GM19372 (cell line): ENCODE measurements at regions not wholly inside any gene's neighbourhood (a gene's known extent, or its start where the extent isn't known, plus 50 kb on each side); places are given as distances from the start of the nearest gene placed in this dataset.

ENCODE experiments used
- ATAC-seq: cut with Tn5 transposase; IDR thresholded peaks from one replicate; pipeline ENCODE4 v1.9.1; 2021; ENCODE audit warnings: mild to moderate bottlenecking, low read depth, moderate library complexity; ENCODE audit not compliant: unreplicated experiment

- ATAC-seq, result no peak
Measured at GRCh38 chr6:168741305-168741704, 300.3 kb downstream of the SMOC2 start.

GRCh38 chr6:168739381-168739780 lies 298.4 kb downstream of the SMOC2 start:
- ATAC-seq, result no peak

DNA sequence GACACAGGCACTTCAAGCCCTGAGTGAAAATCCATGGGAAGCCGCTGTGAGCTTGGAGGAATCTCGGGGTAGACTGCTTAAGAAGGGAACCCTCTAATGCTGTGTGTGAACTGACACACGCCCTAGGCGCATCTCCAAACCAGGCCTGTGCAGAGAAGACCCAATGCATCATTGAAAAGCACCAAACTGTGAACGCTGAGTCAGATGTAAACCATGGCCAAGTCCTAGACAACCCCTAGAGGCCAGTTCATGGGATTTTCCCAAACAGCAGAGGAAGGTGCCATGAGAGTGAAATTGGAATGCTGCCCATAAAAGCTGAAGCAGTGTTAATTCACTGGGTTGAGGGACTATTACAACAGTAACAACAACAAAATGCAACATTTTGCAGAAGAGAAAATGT lies 296.5 kb downstream of the SMOC2 start:
- no peak for ATAC-seq

DNA sequence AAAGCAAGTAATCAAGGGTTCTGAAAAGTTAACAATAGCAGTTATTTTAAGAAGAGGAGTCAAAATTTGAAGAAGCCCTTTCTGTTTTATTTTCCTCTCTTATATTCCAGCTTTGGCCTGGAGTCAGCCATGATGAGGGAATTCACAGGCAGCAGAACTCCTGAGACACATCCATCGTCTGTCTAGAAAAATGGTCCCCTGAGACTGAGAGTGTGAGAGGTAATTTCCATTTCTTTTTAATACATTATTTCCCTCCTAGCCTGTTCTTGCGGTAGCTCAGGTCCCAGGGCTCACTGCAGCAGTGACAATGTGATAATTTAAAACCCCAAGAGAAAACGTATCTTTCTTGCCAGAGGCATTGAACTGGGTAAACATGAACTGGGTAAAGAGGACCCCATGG lies 296.0 kb downstream of the SMOC2 start:
- ATAC-seq, result no peak

- ATAC-seq, result no peak
Measured at GRCh38 chr6:168736039-168736438, 295.1 kb downstream of the SMOC2 start.

DNA sequence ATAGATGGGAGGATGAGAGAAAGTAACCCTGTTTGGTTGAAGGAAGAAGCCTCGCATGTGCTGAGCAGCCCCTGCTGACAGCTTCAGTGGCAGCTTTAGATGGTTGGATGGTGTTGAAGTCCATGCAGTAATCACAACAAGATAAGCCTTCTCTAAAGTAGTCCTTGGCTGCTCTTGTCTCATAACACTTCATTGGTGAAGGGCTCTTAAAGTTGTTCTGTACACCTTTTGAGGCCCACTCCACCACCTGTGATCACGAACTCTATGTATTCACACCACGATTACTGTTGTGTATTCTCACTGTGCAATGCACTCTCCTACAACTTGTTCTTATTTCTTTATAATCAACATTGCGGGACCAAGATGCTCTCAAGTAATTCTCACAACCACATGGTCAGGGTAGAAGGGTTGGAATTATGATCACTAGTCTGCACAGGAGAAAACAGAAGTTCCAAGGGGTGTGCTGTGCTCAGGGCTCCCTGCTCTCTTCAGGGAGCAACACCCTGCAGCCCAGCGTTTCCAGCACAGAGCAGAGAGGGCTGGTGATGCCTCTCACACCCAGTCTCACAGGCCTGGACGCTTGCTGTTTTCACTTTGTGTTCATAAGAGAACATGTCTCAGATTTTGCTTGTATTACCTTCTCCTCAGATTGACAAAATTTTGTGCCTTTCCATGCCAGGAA lies 294.4 kb downstream of the SMOC2 start:
- ATAC-seq, result no peak

- ATAC-seq, result no peak
Measured at GRCh38 chr6:168734523-168734922, 293.5 kb downstream of the SMOC2 start.

- ATAC-seq, result no peak
Measured at GRCh38 chr6:168732676-168733075, 291.7 kb downstream of the SMOC2 start.

- no peak for ATAC-seq
Measured at GRCh38 chr6:168730931-168731716, 290.1 kb downstream of the SMOC2 start.

DNA sequence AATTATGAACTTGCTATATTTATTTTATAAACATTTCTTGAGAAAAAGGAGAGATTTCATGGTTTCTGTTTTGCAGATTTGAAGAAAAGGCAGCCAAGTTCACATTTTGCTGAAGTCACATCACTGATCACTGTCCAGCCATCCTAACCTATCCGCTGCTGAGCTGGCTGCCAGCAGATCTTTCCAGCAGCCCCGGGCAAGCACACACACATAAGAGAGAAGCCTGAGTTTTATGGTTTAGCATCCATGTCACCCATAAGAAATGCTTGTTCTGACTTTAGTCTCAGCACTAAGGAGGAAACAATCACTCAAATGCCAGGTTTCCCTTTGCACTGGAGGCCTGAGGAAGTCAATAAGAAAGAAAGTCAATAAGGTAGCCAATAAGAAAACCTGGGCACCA lies 287.1 kb downstream of the SMOC2 start:
- no peak for ATAC-seq

DNA sequence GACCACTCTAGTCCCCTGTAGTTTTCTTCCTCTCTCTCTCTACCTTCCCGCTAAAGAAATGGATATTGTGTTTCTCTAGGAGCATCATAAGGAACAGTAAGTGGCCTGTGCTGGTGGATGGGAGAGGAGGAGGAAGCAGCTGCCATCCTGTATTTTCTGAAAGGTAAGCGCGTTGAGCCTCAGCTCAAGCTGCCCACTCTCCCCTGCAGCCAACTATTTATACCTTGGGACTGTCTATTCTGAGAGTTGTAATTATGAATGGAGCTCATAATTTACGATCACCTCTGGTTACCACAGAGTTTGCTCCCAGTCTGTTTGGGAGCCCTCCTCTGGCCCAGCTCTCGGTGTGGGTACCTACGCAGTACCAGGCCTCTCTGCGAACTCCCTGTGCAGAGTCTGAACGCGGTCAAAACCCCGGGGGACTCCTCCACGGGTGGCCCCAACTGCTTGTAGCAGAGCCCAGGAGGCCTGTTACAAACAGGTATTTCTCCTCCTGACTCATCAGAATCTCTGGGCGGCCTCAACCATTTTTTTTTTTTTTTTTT lies 285.4 kb downstream of the SMOC2 start:
- no peak for ATAC-seq

- no peak for ATAC-seq
Measured at GRCh38 chr6:168725802-168726201, 284.8 kb downstream of the SMOC2 start.

DNA sequence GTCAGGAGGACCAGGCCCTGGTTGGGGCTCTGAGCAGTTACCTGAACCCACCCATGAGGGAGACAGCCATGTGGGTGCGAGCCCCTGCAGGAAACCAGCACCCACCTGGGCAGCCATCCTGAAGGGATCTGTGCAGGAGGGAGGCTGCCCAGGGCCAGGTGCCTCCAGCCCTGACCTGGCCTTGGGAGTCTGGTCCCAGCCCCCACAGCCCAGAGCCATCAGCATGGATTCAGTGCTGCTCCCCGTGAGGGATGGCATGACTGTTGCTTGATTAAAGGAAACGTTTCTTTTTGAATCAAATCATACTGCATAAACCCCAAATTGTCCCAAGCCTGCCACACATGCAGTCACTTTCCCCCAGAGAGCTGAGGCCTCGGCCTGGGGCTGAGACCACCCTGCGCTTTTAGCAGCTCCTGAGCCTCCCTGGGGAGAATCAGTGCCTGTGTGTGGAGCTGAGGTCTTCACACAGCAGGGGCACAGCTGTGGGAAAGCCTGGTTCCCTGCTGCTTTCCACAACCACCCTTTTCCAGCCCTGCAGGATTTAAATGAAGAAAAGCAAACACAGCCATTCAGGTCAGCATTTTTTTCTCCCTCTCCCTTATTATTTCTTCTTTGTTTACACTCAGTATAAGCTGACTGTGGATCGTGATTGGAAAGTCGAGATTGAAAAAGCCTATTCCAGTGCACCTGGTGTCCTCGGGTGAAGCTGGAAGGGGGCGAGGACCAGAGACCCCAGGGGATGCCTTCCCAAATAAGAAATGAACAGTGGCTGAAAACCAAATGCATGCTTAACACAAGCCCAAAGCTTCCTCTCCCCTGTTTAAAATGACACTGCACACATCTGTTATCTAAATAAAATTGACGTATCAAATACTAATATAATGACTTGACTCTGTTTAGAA lies 283.9 kb downstream of the SMOC2 start:
- ATAC-seq, result no peak

DNA sequence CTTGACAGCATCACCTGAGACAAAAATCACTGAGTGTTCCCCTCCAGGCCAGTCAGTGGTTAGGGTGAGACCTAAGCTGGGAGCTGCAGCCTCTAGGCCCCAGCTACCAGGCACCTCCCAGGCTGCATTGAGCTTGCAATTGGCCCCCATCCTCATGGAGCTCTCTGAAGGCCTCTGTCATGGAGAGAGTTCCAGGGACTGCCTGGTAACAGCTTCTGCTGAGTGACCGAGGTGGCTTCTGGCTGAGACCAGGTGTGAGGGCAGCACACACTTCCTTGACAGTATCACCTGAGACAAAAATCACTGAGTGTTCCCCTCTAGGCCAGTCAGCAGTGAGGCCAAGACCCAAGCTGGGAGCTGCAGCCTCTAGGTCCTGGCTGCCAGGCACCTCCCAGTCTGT lies 283.0 kb downstream of the SMOC2 start:
- no peak for ATAC-seq

DNA sequence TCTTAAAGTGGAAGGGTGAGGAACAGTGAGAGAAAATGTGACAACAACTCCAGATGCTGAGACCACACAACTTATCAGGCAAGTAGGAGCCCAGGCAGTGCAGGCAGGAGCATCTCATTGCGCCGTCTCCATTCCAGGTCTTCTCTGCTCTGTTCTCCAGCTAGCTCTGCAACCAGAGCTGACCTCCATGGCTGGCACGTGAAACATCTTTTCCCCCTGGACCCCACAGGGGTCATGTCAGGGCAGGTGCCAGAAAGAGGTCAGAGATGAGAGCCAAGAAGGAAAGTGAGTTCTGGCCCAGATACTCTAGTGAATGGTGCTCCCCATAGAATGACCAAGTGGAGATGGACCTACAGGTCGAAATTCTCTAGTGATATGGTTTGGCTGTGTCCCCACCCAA lies 281.4 kb downstream of the SMOC2 start:
- no peak for ATAC-seq

DNA sequence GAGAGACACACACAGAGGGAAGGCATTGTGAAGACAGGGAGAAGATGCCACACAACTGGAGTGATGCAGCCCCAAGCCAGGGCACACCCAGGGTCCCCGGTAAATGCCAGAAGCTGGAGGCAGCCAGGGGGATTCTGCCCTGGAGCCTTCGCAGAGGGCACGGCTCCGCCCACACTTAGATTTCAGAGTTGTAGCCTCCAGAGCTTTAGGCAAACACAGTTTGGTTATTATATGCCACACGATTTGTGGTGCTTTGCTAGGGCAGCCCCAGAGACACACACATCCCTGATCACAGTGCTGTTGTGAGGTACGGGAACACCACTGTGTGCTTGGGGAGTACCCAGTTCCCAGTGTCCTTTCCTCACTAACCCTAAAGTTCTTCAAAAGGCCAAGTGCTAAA lies 280.6 kb downstream of the SMOC2 start:
- no peak for ATAC-seq

DNA sequence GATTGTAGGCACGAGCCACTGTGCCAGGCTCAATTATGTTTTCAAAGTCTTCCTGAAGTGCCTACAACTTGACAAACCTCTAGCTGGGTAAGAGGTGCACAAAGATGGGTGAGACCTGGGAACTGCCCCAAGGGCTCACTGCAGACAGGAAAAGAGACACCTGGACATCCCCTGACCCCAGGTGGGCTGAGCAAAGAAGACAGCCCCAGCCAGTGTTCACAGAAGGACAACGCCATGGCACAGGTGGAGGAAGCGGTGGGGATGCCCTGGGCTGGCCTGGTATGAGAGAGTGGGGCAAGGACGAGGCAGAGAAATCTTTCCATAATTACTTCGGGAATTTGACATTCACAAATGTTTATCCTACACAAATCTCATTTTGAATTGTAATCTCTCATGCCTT lies 278.9 kb downstream of the SMOC2 start:
- ATAC-seq, result no peak

GRCh38 chr6:168718821-168719475 lies 278.0 kb downstream of the SMOC2 start:
- no peak for ATAC-seq
